ENCODE measurements at regions not wholly inside any gene's neighbourhood (a gene's known extent, or its start where the extent isn't known, plus 50 kb on each side); places are given as distances from the start of the nearest gene placed in this dataset.
"Not testable (repeated sequence)": the region's sequence is repeated elsewhere in the genome, so short reads cannot be mapped to it uniquely, and the experiment has no call there.

GRCh38 chr1:166395729-166396128, 228.9 kb upstream of the FAM78B start:
- H3K36me3 Mint-ChIP-seq (ENCODE audit: unreplicated experiment), result no peaks in the 10 kb centered on the region
- H3K4me1 Mint-ChIP-seq (ENCODE audit: unreplicated experiment), result no peaks in the 10 kb centered on the region
- H3K27me3 Mint-ChIP-seq (ENCODE audit: unreplicated experiment), result no peaks in the 10 kb centered on the region
- no peak for DNase-seq (ENCODE audit: extremely low spot score, unreplicated experiment)
- TF ChIP-seq CTCF (IDR thresholded peaks at IDR 0.05), result no peak
- H3K9me3 Mint-ChIP-seq (ENCODE audit: unreplicated experiment), result no peaks in the 10 kb centered on the region
- no peak overlapping the region for H3K27ac Mint-ChIP-seq (ENCODE audit: unreplicated experiment)
- H3K4me3 Mint-ChIP-seq (ENCODE audit: unreplicated experiment), result no peak overlapping the region

GRCh38 chr1:166409253-166410082, 242.7 kb upstream of the FAM78B start:
- not testable (repeated sequence) for H3K4me3 Mint-ChIP-seq (ENCODE audit: unreplicated experiment); H3K27me3 Mint-ChIP-seq (ENCODE audit: unreplicated experiment); DNase-seq (ENCODE audit: extremely low spot score, unreplicated experiment); H3K36me3 Mint-ChIP-seq (ENCODE audit: unreplicated experiment); H3K27ac Mint-ChIP-seq (ENCODE audit: unreplicated experiment); H3K4me1 Mint-ChIP-seq (ENCODE audit: unreplicated experiment)
- peaks cover 33% of the 10 kb centered on the region for H3K9me3 Mint-ChIP-seq (ENCODE audit: unreplicated experiment)

- no peaks in the 10 kb centered on the region for H3K36me3 Mint-ChIP-seq (ENCODE audit: unreplicated experiment)
- TF ChIP-seq CTCF (IDR thresholded peaks at IDR 0.05), result no peak
- H3K27me3 Mint-ChIP-seq (ENCODE audit: unreplicated experiment), result no peaks in the 10 kb centered on the region
- H3K27ac Mint-ChIP-seq (ENCODE audit: unreplicated experiment), result no peak overlapping the region
- no peak for DNase-seq (ENCODE audit: extremely low spot score, unreplicated experiment)
- H3K9me3 Mint-ChIP-seq (ENCODE audit: unreplicated experiment), result peaks cover 39% of the 10 kb centered on the region
- no peaks in the 10 kb centered on the region for H3K4me1 Mint-ChIP-seq (ENCODE audit: unreplicated experiment)
- H3K4me3 Mint-ChIP-seq (ENCODE audit: unreplicated experiment), result no peak overlapping the region
These were observed 243.2 kb upstream of the FAM78B start for GRCh38 chr1:166410083-166410385.

GRCh38 chr1:166416831-166417230, 250.0 kb upstream of the FAM78B start:
- DNase-seq (ENCODE audit: extremely low spot score, unreplicated experiment); H3K4me1 Mint-ChIP-seq (ENCODE audit: unreplicated experiment); H3K27ac Mint-ChIP-seq (ENCODE audit: unreplicated experiment); H3K27me3 Mint-ChIP-seq (ENCODE audit: unreplicated experiment); H3K36me3 Mint-ChIP-seq (ENCODE audit: unreplicated experiment); H3K4me3 Mint-ChIP-seq (ENCODE audit: unreplicated experiment): not testable (repeated sequence)
- H3K9me3 Mint-ChIP-seq (ENCODE audit: unreplicated experiment), result peaks cover 18% of the 10 kb centered on the region

GRCh38 chr1:166418344-166418933, 251.6 kb upstream of the FAM78B start:
- peaks cover 18% of the 10 kb centered on the region for H3K9me3 Mint-ChIP-seq (ENCODE audit: unreplicated experiment)

GRCh38 chr1:166422586-166422985, 255.8 kb upstream of the FAM78B start:
- not testable (repeated sequence) for H3K4me3 Mint-ChIP-seq (ENCODE audit: unreplicated experiment); H3K4me1 Mint-ChIP-seq (ENCODE audit: unreplicated experiment)

More at GRCh38 chr1:166418344-166418933, 251.6 kb upstream of the FAM78B start:
- no peak for TF ChIP-seq CTCF (IDR thresholded peaks at IDR 0.05)
- no peak for DNase-seq (ENCODE audit: extremely low spot score, unreplicated experiment)
- H3K27ac Mint-ChIP-seq (ENCODE audit: unreplicated experiment), result no peak overlapping the region
- H3K36me3 Mint-ChIP-seq (ENCODE audit: unreplicated experiment), result no peaks in the 10 kb centered on the region
- H3K4me3 Mint-ChIP-seq (ENCODE audit: unreplicated experiment), result no peak overlapping the region
- no peaks in the 10 kb centered on the region for H3K4me1 Mint-ChIP-seq (ENCODE audit: unreplicated experiment)
- no peaks in the 10 kb centered on the region for H3K27me3 Mint-ChIP-seq (ENCODE audit: unreplicated experiment)

More at GRCh38 chr1:166422586-166422985, 255.8 kb upstream of the FAM78B start:
- not testable (repeated sequence) for H3K27me3 Mint-ChIP-seq (ENCODE audit: unreplicated experiment); H3K9me3 Mint-ChIP-seq (ENCODE audit: unreplicated experiment); H3K27ac Mint-ChIP-seq (ENCODE audit: unreplicated experiment); DNase-seq (ENCODE audit: extremely low spot score, unreplicated experiment); H3K36me3 Mint-ChIP-seq (ENCODE audit: unreplicated experiment)
